HL-60 (cell line): ENCODE measurements at regions not wholly inside any gene's neighbourhood (a gene's known extent, or its start where the extent isn't known, plus 50 kb on each side); places are given as distances from the start of the nearest gene placed in this dataset.

Experiments
- DNase-seq, 2 experiments: peaks; one replicate each; pipeline ENCODE4 v3.0.0-alpha.2; 2010 to 2020; ENCODE audit warnings: low read depth in 1 of 2, low spot score in 1 of 2
- H3K27ac ChIP-seq: fragments of 250-450 bp; sonication (Bioruptor Pico); replicated peaks from 2 replicates; pipeline ENCODE4 v1.5.1; 2020; ENCODE audit warnings: mild to moderate bottlenecking, moderate library complexity
- H3K27me3 ChIP-seq: fragments of 250-450 bp; sonication (Bioruptor Pico); 2 replicates; pipeline ENCODE4 v1.5.1; 2021; ENCODE audit warnings: mild to moderate bottlenecking, moderate library complexity; ENCODE audit not compliant: insufficient read depth, poor library complexity, severe bottlenecking
- H3K4me3 ChIP-seq: replicated peaks from 2 replicates; pipeline ENCODE4 v1.5.1; 2011; ENCODE audit warnings: mild to moderate bottlenecking, control low read depth, low read length; ENCODE audit not compliant: insufficient read depth
- GABPA ChIP-seq: IDR thresholded peaks from 2 replicates; pipeline ENCODE4 v1.6.1; 2012; ENCODE audit warnings: low read depth
- POLR2AphosphoS5 ChIP-seq: IDR thresholded peaks from 2 replicates; pipeline ENCODE4 v1.6.1; 2012; ENCODE audit warnings: low read depth
- SPI1 ChIP-seq: IDR thresholded peaks from 2 replicates; pipeline ENCODE4 v1.6.1; 2012; ENCODE audit warnings: low read depth, mild to moderate bottlenecking, borderline replicate concordance
- TF ChIP-seq, protein P1 (sequence below): IDR thresholded peaks from one replicate; pipeline ENCODE4 v1.5.1; 2011; ENCODE audit warnings: low read length, control low read depth, inconsistent platforms; ENCODE audit not compliant: insufficient read depth
- TF ChIP-seq, protein P2 (sequence below): IDR thresholded peaks from 2 replicates; pipeline ENCODE4 v1.6.1; 2012; ENCODE audit warnings: low read depth; ENCODE audit not compliant: insufficient replicate concordance

DNA sequence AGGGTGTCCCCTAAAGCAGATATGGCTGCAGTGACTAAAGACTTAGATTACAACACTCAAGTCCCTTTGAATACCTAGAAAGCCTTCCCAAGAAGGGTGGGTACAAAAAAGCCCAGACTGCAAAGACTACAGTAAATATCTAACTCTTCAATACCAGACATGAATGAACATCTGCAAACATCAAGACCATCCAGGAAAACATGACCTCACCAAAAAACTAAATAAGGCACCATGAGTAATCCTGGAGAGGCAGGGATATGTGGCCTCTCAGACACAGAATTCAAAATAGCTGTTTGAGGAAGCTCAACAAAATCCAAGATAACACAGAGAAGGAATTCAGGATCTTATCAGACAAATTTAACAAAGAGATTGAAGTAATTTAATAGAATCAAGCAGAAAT, 138.2 kb upstream of the OTOS start:
- H3K27ac ChIP-seq, result no peak overlapping the region
- no peak for TF ChIP-seq GABPA
- TF ChIP-seq, protein P1, sequence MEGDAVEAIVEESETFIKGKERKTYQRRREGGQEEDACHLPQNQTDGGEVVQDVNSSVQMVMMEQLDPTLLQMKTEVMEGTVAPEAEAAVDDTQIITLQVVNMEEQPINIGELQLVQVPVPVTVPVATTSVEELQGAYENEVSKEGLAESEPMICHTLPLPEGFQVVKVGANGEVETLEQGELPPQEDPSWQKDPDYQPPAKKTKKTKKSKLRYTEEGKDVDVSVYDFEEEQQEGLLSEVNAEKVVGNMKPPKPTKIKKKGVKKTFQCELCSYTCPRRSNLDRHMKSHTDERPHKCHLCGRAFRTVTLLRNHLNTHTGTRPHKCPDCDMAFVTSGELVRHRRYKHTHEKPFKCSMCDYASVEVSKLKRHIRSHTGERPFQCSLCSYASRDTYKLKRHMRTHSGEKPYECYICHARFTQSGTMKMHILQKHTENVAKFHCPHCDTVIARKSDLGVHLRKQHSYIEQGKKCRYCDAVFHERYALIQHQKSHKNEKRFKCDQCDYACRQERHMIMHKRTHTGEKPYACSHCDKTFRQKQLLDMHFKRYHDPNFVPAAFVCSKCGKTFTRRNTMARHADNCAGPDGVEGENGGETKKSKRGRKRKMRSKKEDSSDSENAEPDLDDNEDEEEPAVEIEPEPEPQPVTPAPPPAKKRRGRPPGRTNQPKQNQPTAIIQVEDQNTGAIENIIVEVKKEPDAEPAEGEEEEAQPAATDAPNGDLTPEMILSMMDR, result no peak
- TF ChIP-seq, protein P2, sequence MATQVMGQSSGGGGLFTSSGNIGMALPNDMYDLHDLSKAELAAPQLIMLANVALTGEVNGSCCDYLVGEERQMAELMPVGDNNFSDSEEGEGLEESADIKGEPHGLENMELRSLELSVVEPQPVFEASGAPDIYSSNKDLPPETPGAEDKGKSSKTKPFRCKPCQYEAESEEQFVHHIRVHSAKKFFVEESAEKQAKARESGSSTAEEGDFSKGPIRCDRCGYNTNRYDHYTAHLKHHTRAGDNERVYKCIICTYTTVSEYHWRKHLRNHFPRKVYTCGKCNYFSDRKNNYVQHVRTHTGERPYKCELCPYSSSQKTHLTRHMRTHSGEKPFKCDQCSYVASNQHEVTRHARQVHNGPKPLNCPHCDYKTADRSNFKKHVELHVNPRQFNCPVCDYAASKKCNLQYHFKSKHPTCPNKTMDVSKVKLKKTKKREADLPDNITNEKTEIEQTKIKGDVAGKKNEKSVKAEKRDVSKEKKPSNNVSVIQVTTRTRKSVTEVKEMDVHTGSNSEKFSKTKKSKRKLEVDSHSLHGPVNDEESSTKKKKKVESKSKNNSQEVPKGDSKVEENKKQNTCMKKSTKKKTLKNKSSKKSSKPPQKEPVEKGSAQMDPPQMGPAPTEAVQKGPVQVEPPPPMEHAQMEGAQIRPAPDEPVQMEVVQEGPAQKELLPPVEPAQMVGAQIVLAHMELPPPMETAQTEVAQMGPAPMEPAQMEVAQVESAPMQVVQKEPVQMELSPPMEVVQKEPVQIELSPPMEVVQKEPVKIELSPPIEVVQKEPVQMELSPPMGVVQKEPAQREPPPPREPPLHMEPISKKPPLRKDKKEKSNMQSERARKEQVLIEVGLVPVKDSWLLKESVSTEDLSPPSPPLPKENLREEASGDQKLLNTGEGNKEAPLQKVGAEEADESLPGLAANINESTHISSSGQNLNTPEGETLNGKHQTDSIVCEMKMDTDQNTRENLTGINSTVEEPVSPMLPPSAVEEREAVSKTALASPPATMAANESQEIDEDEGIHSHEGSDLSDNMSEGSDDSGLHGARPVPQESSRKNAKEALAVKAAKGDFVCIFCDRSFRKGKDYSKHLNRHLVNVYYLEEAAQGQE, result no peak
- no peak for TF ChIP-seq SPI1
- TF ChIP-seq POLR2AphosphoS5, result no peak
- no peak for DNase-seq
- peaks cover 3% of the 10 kb centered on the region for H3K27me3 ChIP-seq
- H3K4me3 ChIP-seq, result no peak overlapping the region

DNA sequence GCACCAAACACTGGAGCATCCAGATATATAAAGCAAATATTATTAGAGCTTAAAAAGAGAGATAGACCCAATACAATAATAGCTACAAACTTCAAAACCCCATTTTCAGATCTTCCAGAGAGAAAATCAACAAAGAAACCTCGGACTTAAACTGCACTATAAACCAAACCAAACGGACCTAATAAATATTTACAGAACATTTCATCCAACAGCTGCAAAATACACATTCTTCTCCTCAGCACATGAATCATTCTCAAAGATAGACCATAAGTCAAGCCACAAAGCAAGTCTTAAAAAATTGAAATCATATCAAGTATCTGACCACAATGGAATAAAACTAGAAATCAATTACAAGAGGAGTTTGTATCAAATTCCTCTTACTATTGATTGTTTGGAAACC, 140.2 kb upstream of the OTOS start:
- no peak for DNase-seq
- H3K27me3 ChIP-seq, result peaks cover 3% of the 10 kb centered on the region
- H3K4me3 ChIP-seq, result no peak overlapping the region
- no peak overlapping the region for H3K27ac ChIP-seq
- TF ChIP-seq, protein P2, result no peak
- TF ChIP-seq GABPA (no peak), POLR2AphosphoS5 (no peak), SPI1 (no peak)
- TF ChIP-seq, protein P1, result no peak

DNA sequence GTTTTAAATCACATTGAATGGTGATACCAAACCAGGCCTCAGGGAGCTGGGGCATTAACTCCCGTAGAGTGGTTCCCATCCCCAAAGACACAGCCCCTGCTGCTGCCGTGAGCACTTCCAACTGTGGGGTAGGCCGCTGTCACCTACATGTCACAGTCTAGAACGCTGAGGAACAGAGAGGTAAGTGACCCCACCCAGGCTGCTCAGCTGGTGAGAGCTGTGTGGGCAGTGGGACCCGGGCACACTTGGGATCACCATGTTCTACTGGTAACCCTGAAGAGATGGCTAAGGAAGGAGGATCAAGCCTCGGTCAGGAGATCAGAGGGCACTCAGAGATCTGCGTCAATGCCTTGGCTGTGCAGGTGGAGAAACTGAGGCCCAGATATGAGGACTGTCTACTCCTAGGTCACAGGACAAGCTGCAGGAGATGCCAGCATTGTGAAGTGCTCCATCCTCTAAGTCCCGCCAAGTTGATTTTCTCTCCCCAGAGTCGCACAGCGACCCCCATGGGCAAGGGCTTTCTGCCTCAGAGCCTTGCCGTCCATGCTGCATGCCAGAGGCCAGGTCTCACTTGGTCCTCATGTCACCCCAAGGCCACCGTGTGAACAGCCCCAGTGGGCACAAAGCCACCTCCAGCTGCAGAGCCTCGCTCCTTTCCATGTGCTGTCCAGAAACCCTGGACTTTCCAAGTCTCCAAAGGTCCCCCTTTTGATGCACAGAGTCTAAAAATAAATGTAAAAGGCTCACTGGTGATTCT, 144.2 kb upstream of the OTOS start:
- peaks cover 1% of the 10 kb centered on the region for H3K27me3 ChIP-seq
- DNase-seq, result no peak
- H3K27ac ChIP-seq, result no peak overlapping the region
- H3K4me3 ChIP-seq, result no peak overlapping the region
- TF ChIP-seq, protein P1, result no peak
- TF ChIP-seq POLR2AphosphoS5, result no peak
- no peak for TF ChIP-seq SPI1
- TF ChIP-seq, protein P2, result no peak
- no peak for TF ChIP-seq GABPA
